K562 (cell line): ENCODE measurements at regions not wholly inside any gene's neighbourhood (a gene's known extent, or its start where the extent isn't known, plus 50 kb on each side); places are given as distances from the start of the nearest gene placed in this dataset.

Experiments
- ATAC-seq: fragments of 200-7000 bp; cut with Tn5 transposase; 3 replicates; pipeline ENCODE4 v1.9.1; 2020; ENCODE audit warnings: moderate library complexity
- BruUV-seq: library from RNA; stranded (reverse); fragments of 400-500 nt; replicated peaks from 2 replicates; lab custom pipeline; 2021; lab: Mats Ljungman, UMichigan
- CTCF ChIA-PET: fragments of 300-600 bp; formaldehyde crosslinking; extraction: SDS; loops from one replicate; lab custom pipeline; 2021; ENCODE audit warnings: low intra/inter-chr PET ratio; lab: Yijun Ruan, JAX
- POLR2A ChIA-PET: fragments of 300-600, 350-650 bp; sonication (Branson Sonifier 250); formaldehyde crosslinking; extraction: SDS; loops from one replicate; lab custom pipeline; 2021; ENCODE audit warnings: antibody characterized with exemption, inconsistent platforms; lab: Yijun Ruan, JAX
- DNase-seq, 4 experiments: peaks; one replicate each; pipeline versions ENCODE4 v3.0.0 to v3.0.0-alpha.2; 2011 to 2018; ENCODE audit warnings: low spot score in 3 of 4, mixed read lengths in 3 of 4; ENCODE audit errors: extremely low read depth in 1 of 4
- FAIRE-seq: peaks from 2 replicates; lab custom pipeline; 2011; peaks lifted over from hg19 to GRCh38; lab: Jason Lieb, UNC
- H2AFZ ChIP-seq: 2 replicates; pipeline ENCODE4 v1.6.0; 2011; ENCODE audit warnings: low read depth, low read length, control low read depth, inconsistent platforms
- H3K27ac ChIP-seq: fragments of 200-600 bp; 3 replicates; pipeline ENCODE4 v1.8.0; 2011; ENCODE audit warnings: low read depth, mild to moderate bottlenecking, control low read depth, inconsistent platforms, low read length, moderate library complexity, mixed read lengths; ENCODE audit errors: extremely low read depth
- H3K27me3 ChIP-seq, 2 experiments: fragments of 300-600 bp in 1 of 2; 2 replicates in 1 of 2; 3 replicates in 1 of 2; pipeline versions ENCODE4 v1.6.0 to v1.8.0; 2011; ENCODE audit warnings: inconsistent platforms in 2 of 2, low read length in 2 of 2, mild to moderate bottlenecking in 1 of 2, mixed read lengths in 1 of 2, moderate library complexity in 1 of 2; ENCODE audit not compliant: control insufficient read depth in 2 of 2, insufficient read depth in 2 of 2
- H3K36me3 ChIP-seq: fragments of 300-600 bp; 3 replicates; pipeline ENCODE4 v1.8.0; 2011; ENCODE audit warnings: mild to moderate bottlenecking, low read length, inconsistent platforms; ENCODE audit not compliant: control insufficient read depth, insufficient read depth
- H3K4me1 ChIP-seq, 2 experiments: fragments of 200-600 bp in 1 of 2; replicated peaks in 1 of 2; 2 replicates in 1 of 2; 3 replicates in 1 of 2; pipeline versions ENCODE4 v1.5.1 to v1.8.0; 2011; ENCODE audit warnings: inconsistent platforms in 2 of 2, low read length in 2 of 2, mild to moderate bottlenecking in 1 of 2, mixed read lengths in 1 of 2, moderate library complexity in 1 of 2; ENCODE audit not compliant: control insufficient read depth in 2 of 2, insufficient read depth in 2 of 2
- H3K4me2 ChIP-seq: 2 replicates; pipeline ENCODE4 v1.6.1; 2011; ENCODE audit warnings: low read length, control low read depth, inconsistent platforms, mixed read lengths; ENCODE audit not compliant: insufficient read depth
- H3K4me3 ChIP-seq: fragments of 200-600 bp; sonication (generic), shearing (Covaris generic); 2 replicates; pipeline ENCODE4 v1.5.1; 2016; ENCODE audit warnings: control low read depth, inconsistent platforms
- H3K79me2 ChIP-seq: fragments of 200-600 bp; 3 replicates; pipeline ENCODE4 v1.8.0; 2011; ENCODE audit warnings: low read length, inconsistent platforms; ENCODE audit not compliant: control insufficient read depth, insufficient read depth
- H3K9ac ChIP-seq, 2 experiments: 2 replicates each; pipeline versions ENCODE4 v1.6.0 to v1.6.1; 2011; ENCODE audit warnings: low read depth in 2 of 2, low read length in 2 of 2, control low read depth in 1 of 2, inconsistent platforms in 1 of 2, mild to moderate bottlenecking in 1 of 2, mixed read lengths in 1 of 2; ENCODE audit not compliant: insufficient read depth in 1 of 2
- H3K9me1 ChIP-seq: one replicate; pipeline ENCODE4 v1.6.0; 2011; ENCODE audit warnings: inconsistent platforms, mild to moderate bottlenecking, low read length, moderate library complexity; ENCODE audit not compliant: control insufficient read depth, insufficient read depth
- H3K9me3 ChIP-seq: replicated peaks from 2 replicates; pipeline ENCODE4 v1.5.1; 2011; ENCODE audit warnings: low read depth, low read length, inconsistent platforms; ENCODE audit not compliant: control insufficient read depth, insufficient read depth
- H4K20me1 ChIP-seq: replicated peaks from 2 replicates; pipeline ENCODE4 v1.6.1; 2011; ENCODE audit warnings: low read length, inconsistent platforms, mixed read lengths; ENCODE audit not compliant: control insufficient read depth, insufficient read depth
- MTA3 ChIP-seq: fragments of 450-650 bp; formaldehyde crosslinking; IDR thresholded peaks from 2 replicates; pipeline ENCODE4 v1.6.1; 2017; ENCODE audit warnings: mild to moderate bottlenecking, borderline replicate concordance
- TSC22D4 ChIP-seq: fragments of 450-650 bp; IDR thresholded peaks from 2 replicates; pipeline ENCODE4 v1.6.1; 2016; ENCODE audit warnings: missing genetic modification characterization, missing biosample characterization, control low read depth
- WHSC1 ChIP-seq: IDR thresholded peaks from one replicate; pipeline ENCODE4 v1.6.1; 2012; ENCODE audit warnings: low read length, control low read depth, inconsistent platforms
- ZBTB12 ChIP-seq: fragments of 250-450 bp; sonication (Bioruptor Pico); IDR thresholded peaks from 2 replicates; pipeline ENCODE4 v1.4.0; 2020
- ZBTB40 ChIP-seq, 2 experiments: fragments of 450-650 bp in 1 of 2; sonication (generic) in 1 of 2; formaldehyde crosslinking in 1 of 2; IDR thresholded peaks; 2 replicates each; pipeline versions ENCODE4 v1.7.1 to v1.9.0; 2016 to 2022; ENCODE audit warnings: inconsistent platforms in 1 of 2, mild to moderate bottlenecking in 1 of 2, missing genetic modification reagents in 1 of 2
- ZBTB5 ChIP-seq: fragments of 450-650 bp; IDR thresholded peaks from 2 replicates; pipeline ENCODE4 v1.6.1; 2017; ENCODE audit warnings: antibody characterized with exemption
- ZNF175 ChIP-seq: fragments of 200-800 bp; sonication (Bioruptor generic); IDR thresholded peaks from 2 replicates; pipeline ENCODE4 v1.6.1; 2016; ENCODE audit warnings: low read depth, mild to moderate bottlenecking, missing genetic modification characterization, missing compliant biosample characterization
- ZNF197 ChIP-seq: fragments of 200-800 bp; sonication (Bioruptor generic); IDR thresholded peaks from 2 replicates; pipeline ENCODE4 v1.6.1; 2016; ENCODE audit warnings: low read depth, missing genetic modification characterization, missing compliant biosample characterization
- ZNF263 ChIP-seq: sonication (generic); formaldehyde crosslinking; IDR thresholded peaks from 2 replicates; pipeline ENCODE4 v1.8.0; 2022; ENCODE audit warnings: mild to moderate bottlenecking, missing genetic modification reagents, borderline replicate concordance
- ZNF583 ChIP-seq: fragments of 250-450 bp; sonication (Bioruptor Pico); IDR thresholded peaks from 2 replicates; pipeline ENCODE4 v1.4.0; 2020
- WGBS: fragments of 100-300 bp; shearing (Covaris generic); methylation state at CpG from one replicate; pipeline ENCODE4 v1.1.6; 2016; ENCODE audit warnings: low coverage, mixed read lengths; ENCODE audit not compliant: insufficient coverage; ENCODE audit errors: missing lambda C conversion rate; 5-methylcytosine and 5-hydroxymethylcytosine counted together
- in situ Hi-C: fragments of 300-500 bp; cut with MboI; formaldehyde crosslinking; loops from 4 replicates; pipeline ENCODE4 v1.15.0; 2018; ENCODE audit warnings: inconsistent platforms, mixed read lengths
- intact Hi-C: fragments of 100-400 bp; cut with micrococcal nuclease; formaldehyde crosslinking; loops from 2 replicates; pipeline ENCODE4 v1.14.2; 2022

- in situ Hi-C loops (no loop called here), intact Hi-C loops (no loop called here)
- WGBS: 62% methylated on average over 2 of the region's 3 CpGs
- H2AFZ ChIP-seq: no peak overlapping the region
- BruUV-seq: no TSS peak
- H3K4me1 ChIP-seq: no peaks in the 10 kb centered on the region
- H3K27ac ChIP-seq: no peak overlapping the region
- no peaks in the 10 kb centered on the region for H3K79me2 ChIP-seq
- no peak overlapping the region for H3K4me3 ChIP-seq
- POLR2A ChIA-PET: interaction anchor here (1.2 kb wide), 1 partner anchor 9 kb away, joined by 3 read pairs; no protein-coding TSS in a partner anchor
- H3K9me3 ChIP-seq: no peaks in the 10 kb centered on the region
- FAIRE-seq (no peak), DNase-seq (no peak), ATAC-seq (no peak)
- no peaks in the 10 kb centered on the region for H3K36me3 ChIP-seq
- CTCF ChIA-PET: no interaction called here
- no peak overlapping the region for H3K9ac ChIP-seq
- no peak overlapping the region for H3K4me2 ChIP-seq
- no peaks in the 10 kb centered on the region for H3K9me1 ChIP-seq
- no peaks in the 10 kb centered on the region for H3K27me3 ChIP-seq
- no peaks in the 10 kb centered on the region for H4K20me1 ChIP-seq
- TF ChIP-seq ZNF583 (CRISPR knock-in tag) (no peak), ZBTB12 (CRISPR knock-in tag) (no peak), MTA3 (no peak), ZBTB40 (IDR thresholded peaks at IDR 0.05) (no peak), ZBTB40 (CRISPR knock-in tag; IDR thresholded peaks at IDR 0.05) (no peak), WHSC1 (no peak), ZBTB5 (no peak), TSC22D4 (tag) (no peak), ZNF263 (CRISPR knock-in tag) (no peak), ZNF175 (CRISPR knock-in tag) (no peak), ZNF197 (CRISPR knock-in tag) (no peak)
Measured at GRCh38 chr22:26779108-26779507, 121.7 kb downstream of the MIAT start.
